HG02884 (cell line): ENCODE measurements at regions not wholly inside any gene's neighbourhood (a gene's known extent, or its start where the extent isn't known, plus 50 kb on each side); places are given as distances from the start of the nearest gene placed in this dataset.
A peak's percentile ranks its signal among the peaks of the same experiment; 100 is the strongest.

Source experiments
- ATAC-seq: cut with Tn5 transposase; IDR thresholded peaks from one replicate; pipeline ENCODE4 v1.9.1; 2021; ENCODE audit warnings: mild to moderate bottlenecking, moderate library complexity; ENCODE audit not compliant: unreplicated experiment

DNA sequence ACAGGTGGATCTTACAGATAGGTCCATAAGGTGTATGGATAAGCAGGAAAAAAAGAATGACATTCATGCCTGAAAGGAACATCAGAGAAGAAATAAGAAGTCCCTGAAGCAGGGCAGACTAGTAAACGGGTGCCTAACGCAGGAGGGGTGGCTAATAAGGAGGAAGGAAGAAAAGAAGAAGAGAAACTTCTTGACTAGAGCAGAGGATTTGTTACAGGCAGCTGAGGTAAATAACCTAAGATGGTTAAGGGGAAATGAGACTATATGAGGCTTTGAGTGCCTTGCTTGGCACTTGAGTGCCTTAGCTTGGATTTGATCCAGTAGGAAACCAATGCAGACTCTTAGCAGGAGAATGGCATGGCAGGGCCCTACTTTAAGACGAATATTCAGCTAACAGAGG, 313.5 kb upstream of the PDE4D start:
- ATAC-seq: peak; percentile 97

DNA sequence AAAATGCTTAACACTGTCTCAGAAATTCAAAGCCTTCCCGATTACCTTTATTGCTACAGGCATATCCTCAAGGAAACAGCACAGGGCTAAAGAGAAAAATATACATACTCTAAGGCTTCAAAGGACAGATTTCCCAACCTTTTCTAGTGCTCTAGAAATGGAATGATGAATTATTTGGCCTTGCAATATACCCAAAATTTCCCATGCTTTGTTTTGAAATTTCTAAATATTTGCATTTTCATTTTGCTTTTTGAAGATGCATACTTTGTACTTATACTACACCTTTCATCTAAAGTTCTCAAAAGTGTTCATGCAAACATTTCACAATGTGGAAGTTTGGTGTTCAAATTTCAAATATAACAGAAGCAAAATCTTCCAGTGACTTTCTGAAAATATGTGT, 312.7 kb upstream of the PDE4D start:
- ATAC-seq: no peak

DNA sequence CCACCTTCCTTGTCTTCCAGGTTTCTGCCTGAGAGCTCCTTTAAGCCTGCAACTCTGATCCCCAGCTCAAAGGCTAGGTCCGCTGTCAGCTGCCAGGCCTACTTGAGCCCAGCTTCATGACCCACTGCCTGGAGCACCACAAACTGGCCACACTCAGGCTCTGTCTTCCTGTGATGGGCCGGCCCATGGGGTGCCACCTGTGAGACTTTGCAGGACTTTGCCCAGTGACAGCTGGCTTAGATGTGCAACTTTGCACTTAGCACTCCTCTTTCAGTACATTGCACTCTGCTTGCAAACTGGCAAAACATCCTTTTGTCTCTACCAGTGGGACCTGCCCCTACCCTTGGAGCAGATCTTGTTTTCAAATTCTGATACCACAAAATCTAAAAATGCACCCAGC, 311.5 kb upstream of the PDE4D start:
- ATAC-seq: no peak

DNA sequence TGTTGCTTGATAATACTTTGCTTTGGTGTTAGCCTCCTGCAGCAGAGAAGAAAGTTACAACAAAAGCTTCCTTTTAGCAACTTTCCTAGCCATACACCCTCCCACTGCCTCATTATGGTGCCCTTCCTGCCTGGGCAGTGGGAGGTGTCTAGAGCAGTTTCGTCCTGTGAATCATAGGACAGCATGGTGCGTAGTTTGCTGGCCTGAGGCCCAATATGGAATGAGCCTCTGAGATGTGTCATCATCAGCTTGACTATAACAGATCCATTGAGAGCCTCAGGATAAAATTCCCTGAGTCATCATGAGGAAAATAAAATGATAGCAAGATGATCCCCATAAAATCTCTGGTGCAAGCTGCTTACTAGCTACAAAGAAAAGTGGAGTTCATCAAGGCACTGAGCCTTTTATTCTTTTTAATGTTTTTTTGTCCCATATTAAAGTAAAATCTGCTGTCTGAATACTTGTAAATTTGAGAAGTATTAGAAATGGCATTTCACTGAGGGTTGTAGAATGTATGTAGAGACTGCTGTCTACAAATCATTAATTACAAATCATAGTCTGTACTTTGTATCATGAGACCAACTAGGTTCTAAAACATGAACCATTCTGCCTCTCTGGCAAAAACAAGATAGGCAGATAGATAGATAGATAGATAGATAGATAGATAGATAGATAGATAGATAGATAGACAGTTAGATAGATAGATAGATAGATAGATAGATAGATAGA, 303.0 kb upstream of the PDE4D start:
- no peak for ATAC-seq

DNA sequence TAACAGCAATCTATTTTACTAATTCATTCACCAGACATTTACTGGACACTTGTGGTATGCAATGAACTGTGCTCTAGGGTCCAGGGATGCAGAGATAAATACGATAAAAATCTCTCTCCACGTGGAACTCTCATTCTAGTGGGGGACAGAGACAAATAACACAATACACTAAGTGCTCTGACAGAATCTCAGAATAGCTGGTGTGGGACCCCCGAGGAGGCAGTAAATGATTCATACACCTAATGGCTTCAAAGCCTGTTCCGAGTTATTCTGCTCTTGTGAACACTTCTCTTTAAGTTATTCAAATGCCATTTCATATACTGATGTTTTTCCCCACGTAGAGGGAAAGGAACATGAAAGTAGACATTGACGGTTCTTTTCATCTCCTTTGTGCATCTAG, 302.0 kb upstream of the PDE4D start:
- ATAC-seq: no peak

DNA sequence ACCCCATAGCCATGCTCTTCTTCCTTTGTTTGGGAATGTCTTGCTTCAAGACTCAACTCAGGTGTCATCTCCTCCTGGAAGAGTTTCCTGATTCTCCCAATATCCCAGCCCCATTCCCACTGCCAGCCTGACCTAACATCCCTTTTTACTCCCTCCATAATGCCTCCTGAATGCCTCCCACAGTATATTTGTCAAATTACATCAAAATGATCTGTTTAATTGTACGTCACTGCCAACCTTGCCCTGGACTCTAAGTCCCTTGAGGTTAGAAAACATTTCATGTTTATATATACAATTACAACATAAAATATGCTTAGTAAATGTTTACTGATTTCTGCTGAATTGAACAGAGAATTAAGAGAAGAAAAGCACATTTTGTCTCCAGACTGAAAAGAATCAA, 301.6 kb upstream of the PDE4D start:
- ATAC-seq: no peak

DNA sequence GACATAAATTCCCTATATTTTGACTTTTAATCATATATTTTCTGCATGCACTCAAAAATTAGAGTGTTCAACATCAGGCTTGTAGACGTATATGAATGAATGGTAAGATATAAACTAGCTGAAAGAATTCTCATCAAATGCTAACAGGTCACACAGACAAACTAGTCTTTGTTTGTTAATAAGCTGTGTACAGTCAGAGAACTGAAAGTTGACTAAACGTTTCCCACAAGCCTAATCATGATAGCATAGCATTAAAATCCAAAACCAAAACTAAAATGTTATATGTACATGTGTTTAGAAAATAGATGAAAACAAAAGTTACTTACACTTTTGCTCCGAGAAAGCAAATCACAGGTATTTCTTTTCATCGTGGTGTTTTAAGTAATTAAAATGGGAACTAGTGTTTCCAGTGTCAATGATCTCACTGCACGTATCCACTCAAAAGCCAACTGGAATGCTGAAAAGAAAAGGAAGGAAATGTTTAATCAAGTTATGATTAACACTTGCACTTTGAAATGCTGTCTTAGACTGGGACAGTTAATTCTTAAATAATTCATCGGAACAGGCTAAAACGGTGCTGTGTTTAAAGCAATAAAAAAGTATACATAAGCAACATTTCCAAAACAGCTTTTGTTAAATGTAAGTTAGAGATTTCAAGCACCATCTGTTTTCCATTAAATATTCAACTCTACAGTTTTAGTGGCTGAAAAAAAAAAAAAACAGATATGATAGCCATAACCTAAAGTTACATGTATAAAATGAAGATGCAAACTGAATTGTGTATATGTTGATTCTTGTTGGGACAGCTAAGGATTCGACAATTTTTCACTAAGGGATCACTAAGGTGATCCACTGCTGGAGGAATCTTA, 291.9 kb upstream of the PDE4D start:
- no peak for ATAC-seq

DNA sequence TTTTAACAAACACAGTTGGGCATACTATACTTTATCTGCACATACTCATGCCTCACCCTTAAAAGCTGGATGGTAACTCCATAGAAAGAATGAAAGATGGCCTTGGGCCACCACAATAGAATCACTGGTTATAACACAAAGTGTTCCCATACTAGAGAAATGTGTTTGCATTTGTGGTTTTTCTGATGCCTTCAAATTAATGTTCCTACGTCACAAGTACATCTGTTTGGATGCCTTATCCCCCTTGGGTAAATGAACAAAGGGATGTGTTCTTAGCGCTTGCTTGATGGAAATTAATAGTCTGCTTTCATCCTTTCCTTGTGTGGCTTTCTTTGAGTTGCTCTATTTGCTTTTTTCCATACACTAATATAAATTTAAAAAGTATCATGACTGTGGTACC, 291.1 kb upstream of the PDE4D start:
- ATAC-seq: no peak

DNA sequence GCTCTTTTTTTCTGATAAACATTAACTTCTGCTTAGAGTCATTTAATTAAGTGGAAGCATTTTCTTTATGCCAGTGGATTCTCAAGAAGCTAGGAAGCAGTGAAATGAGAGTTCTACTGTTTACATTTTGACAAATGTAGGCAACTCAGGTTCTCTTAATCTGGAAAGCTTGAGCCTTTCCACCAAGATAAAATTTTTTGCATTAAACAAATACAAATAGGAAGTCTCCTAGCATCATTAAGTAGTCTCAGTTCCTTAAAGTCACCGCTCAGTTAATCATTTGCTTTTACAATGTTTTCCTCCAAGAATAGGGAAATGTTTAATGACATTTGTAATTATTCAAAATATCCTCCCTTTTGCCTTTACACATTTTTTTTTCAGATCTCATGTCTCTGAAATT, 290.4 kb upstream of the PDE4D start:
- no peak for ATAC-seq

DNA sequence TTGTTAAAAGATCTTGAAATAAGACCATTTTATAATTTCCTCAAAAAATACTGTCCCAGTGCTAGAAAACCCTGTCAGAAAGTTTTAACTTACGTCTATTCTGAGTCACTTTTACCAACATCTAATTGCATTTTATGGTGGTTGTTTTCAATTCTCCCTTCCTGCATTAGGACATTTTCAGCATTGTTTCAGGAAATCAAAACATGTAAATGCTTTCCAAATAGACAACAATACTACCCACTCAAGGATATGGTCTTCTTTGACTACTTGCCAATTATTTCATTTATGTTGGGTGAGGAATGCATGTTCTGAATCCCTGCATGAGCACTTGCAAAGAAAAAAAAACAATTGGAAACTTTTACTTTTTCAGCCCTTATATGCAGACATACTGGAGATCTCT, 284.6 kb upstream of the PDE4D start:
- ATAC-seq: no peak

DNA sequence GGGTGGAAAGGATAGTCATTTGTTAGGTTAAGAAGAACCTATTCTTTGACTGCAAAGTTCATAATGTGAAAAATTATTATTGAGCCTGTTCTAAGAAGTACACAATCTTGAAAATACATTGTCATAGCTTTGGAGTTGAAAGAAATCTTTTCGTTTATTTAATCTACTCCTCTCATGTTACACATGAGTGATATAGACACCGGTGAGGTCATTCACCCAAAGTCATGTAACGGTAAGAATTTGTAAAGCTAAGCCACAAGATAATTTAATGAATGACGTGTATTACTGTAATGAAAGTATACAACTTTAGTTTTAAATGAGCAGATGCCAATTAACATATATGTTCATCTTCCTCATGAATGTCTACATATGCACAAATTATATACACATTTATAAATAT, 284.1 kb upstream of the PDE4D start:
- no peak for ATAC-seq

DNA sequence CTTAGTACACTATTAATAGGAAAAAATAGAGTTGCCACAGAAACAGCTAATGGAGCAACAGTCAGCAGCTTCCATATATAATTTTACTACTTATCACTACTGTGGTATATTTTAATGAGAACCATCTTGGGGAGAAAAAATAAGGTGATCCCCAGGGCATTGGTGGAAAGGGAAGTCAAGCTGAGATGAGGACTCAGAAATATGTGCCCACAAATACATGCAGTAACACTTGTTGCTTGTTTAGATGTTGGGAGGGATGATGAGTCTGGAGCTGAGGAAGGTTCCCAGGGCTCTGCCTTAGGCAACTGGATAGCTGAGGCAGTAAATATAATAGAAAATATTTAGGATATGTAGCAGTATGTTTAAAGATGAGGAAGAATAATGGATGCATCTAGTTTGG, 280.1 kb upstream of the PDE4D start:
- no peak for ATAC-seq

DNA sequence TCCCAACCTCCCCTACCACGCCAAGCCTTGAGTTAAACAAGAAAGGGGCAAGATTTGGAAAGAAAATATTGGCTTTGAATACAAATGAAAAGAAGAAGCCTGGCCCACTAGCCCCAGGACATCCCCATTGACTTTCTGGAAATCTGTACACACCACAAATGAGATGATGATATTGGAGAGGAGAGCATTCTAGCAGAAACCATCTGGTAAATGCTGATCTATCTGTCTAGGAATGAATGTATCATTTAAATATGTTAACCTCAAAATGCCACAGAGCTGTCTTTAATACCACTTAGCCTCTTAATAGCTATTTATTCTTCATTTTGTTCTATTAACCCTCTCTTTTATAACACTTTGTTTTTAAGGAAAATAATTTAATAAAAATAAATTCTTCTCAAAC, 270.2 kb upstream of the PDE4D start:
- ATAC-seq: no peak

DNA sequence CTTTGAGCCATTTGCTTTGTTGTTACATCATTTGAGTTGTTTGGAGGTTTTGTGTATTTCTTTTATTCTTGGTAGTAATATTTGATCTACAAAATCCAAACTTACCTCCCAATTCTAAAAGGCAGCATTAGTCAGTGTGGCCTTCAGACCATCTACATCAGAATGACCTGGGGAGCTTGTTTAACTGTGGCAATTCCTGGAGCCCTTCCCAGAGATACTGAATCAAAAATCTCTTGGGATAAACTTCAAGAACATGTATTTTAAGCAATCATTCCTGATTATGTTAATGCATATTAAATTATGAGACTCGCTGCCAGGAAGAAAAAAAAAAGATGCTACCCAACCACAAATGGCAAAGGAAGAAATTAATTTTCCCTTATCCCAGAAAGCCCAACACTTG, 268.9 kb upstream of the PDE4D start:
- ATAC-seq: no peak

DNA sequence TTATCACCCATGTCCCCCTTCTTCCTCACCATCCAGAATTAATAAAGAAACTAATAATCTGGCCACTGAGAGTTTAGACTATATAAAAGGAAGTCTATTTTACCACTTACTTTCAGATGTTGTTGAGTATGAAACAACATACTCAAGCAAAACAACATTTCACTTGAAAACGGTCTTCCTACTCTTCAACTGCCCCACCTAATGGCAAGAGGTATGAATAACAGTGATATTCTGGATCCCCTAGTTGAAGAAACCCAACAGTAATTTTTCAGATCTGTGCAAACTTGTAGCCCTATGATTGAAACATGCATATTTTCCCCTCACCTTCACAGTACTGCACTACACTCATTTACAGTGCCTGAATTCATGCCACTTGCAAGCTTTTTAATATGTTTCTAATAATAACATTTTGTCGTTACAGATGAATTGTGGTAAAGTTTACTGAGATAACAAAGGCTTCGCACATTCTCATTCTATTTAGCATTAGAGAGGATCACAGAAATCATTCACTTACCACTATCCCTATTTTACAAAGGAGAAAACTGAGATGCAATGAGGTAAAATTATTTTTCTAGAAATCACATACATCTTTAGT, 267.9 kb upstream of the PDE4D start:
- ATAC-seq: no peak

DNA sequence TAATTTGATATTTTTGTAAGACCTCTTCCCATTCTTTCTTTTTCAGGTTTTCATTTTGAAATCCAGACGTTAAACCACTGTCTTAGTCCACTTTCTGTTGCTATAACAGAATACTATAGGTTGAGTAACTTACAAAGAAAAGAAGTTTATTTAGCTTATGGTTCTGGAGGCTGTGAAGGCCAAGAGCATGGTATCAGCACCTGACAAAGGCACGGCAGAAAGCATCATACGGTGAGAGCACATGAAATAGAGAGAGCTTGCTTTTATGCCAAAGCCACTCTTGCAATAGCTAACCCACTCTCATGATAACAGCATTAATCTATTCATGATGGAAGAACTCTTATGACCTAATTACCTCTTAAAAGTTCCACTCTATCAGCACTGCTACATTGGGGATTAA, 255.6 kb upstream of the PDE4D start:
- ATAC-seq: no peak

DNA sequence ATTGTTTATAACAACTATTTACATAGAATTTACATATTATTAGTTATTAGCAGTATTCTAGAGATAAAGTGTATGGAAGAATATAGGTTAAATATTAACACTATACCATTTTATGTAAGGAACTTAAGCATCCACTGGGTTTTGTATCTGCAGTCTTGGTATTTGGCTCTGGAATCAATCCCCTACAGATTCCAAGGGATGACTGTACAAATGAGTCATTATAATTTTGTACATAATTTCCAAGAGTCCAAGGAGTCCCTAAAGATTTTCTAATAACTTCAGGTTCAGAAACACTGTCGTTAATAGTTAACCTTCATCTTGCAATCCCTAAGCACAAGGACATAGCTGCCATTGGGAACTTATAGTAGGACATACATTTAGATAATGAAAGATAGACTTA, 254.8 kb upstream of the PDE4D start:
- ATAC-seq: no peak

DNA sequence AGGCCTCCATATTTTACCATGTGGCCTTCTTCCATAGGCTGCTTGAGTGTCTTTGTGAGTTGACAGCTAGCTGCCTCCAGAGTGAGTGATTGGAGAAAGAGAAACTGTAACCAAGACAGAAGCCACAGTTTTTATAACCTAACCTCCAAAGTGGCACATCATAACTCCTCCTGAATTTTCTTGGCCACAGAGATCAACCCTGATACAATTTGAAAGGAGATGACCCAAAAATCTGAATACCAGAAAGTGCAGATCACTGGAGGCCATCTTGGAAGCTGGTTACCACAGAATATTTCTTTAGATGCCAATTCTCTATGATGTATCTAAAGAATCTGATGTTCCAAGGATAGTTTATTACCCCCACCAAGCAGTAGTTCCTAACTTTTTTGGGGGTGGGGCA, 254.3 kb upstream of the PDE4D start:
- ATAC-seq: no peak

DNA sequence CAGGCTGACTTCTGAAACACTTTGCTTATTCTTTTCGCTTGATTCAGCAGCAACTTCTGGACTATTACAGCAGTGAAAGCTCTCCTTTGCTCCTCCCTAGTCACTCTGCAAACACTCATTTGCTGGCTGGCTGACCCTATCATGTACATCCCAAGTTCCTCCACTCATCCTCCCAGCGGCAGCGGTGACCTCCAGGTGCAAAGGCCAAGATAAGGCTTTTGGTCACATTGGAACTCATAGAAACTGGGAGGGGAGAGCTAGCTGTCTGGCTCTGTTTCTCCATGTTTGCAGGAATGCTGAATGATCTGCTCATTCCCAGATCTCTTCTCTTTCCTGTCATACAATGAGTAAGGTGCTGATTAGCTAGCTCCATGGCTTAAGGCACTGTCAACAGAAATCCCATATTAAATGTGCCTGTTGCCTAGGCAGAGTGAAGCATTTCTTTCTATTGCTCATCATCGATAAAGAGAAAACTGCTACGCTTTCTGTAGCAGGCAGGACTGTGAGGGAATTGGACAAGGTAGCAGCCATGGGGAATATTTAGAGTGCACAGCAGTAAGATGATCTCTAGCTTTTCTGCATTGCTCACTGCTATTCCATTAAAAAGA, 250.5 kb upstream of the PDE4D start:
- no peak for ATAC-seq

DNA sequence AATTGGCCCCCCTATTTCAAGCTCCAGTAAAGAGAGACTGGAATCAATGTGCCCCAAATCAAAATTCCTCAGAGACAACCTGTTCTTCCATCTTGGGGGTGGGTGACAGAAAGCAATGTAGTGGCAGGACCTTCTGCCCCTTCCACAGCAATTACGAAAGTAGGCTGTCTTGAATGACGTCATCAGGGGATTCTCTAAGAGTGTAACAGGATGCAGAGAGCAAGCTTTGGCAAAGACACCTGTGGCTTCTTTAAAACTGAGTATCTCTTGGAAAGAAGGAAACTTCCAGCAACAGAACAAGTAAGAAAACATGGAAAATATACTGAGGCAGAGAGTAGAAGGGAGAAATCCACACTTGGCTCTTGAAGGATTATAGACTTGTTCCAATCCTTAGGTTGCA, 247.6 kb upstream of the PDE4D start:
- ATAC-seq: no peak

DNA sequence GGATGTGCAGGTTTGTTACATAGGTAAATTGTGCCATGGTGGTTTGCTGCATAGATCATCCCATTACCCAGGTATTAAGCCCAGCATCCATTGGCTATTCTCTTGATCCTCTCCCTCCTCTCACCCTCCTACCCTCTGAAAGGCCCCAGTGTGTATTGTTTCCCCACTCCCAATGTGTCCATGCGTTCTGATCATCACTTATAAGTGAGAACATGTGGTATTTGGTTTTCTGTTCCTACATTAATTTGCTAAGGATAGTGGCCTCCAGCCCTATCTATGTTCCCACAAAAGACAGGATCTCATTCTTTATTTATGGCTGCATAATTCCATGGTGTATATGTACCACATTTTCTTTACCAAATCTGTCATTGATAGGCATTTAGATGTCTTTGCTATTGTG, 243.3 kb upstream of the PDE4D start:
- ATAC-seq: no peak

DNA sequence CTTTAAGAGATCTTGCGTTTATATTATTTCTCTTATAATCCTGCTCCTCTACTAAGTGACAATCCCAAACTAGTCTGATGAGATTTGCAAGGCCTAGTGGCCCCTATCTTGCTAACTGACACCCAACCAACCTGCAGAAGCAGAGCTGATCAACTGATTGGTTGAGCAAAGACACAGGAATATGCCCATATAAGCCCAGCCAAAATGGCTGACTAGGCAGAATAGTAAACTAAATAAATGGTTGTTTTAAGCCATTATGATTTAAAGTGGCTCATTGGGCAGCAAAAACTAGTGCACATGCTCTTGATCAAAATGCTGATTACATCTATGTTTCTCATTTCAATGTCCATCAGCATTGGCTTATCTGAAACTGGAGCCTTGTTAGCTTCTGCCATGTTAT, 238.0 kb upstream of the PDE4D start:
- no peak for ATAC-seq
